Astrocyte (in vitro differentiated cells and primary cell): ENCODE measurements at regions not wholly inside any gene's neighbourhood (a gene's known extent, or its start where the extent isn't known, plus 50 kb on each side); places are given as distances from the start of the nearest gene placed in this dataset.

ENCODE experiments used
- EZH2 ChIP-seq: IDR thresholded peaks from 2 replicates; pipeline ENCODE4 v1.6.1; 2012; ENCODE audit warnings: mild to moderate bottlenecking, low read length, inconsistent platforms; ENCODE audit not compliant: insufficient read depth
- TF ChIP-seq, protein P1 (sequence below): IDR thresholded peaks from 2 replicates; pipeline ENCODE4 v1.5.1; 2011; ENCODE audit warnings: low read depth, mild to moderate bottlenecking, inconsistent platforms, low read length, moderate library complexity; ENCODE audit not compliant: insufficient read depth

- TF ChIP-seq, protein P1, sequence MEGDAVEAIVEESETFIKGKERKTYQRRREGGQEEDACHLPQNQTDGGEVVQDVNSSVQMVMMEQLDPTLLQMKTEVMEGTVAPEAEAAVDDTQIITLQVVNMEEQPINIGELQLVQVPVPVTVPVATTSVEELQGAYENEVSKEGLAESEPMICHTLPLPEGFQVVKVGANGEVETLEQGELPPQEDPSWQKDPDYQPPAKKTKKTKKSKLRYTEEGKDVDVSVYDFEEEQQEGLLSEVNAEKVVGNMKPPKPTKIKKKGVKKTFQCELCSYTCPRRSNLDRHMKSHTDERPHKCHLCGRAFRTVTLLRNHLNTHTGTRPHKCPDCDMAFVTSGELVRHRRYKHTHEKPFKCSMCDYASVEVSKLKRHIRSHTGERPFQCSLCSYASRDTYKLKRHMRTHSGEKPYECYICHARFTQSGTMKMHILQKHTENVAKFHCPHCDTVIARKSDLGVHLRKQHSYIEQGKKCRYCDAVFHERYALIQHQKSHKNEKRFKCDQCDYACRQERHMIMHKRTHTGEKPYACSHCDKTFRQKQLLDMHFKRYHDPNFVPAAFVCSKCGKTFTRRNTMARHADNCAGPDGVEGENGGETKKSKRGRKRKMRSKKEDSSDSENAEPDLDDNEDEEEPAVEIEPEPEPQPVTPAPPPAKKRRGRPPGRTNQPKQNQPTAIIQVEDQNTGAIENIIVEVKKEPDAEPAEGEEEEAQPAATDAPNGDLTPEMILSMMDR = no peak
- no peak for TF ChIP-seq EZH2
These were observed 793.9 kb downstream of the SEMA5A start for GRCh38 chr5:8751971-8752370.
